ENCODE measurements at regions not wholly inside any gene's neighbourhood (a gene's known extent, or its start where the extent isn't known, plus 50 kb on each side); places are given as distances from the start of the nearest gene placed in this dataset.
"Not testable (repeated sequence)": the region's sequence is repeated elsewhere in the genome, so short reads cannot be mapped to it uniquely, and the experiment has no call there.

GRCh38 chr11:33474866-33475265 lies 217.7 kb downstream of the HIPK3 start:
- no peak for DNase-seq (ENCODE audit: low read depth in 1 of 2, low spot score in 1 of 2)

GRCh38 chr11:33471541-33471940 lies 214.4 kb downstream of the HIPK3 start:
- DNase-seq (ENCODE audit: low read depth in 1 of 2, low spot score in 1 of 2) = no peak

DNA sequence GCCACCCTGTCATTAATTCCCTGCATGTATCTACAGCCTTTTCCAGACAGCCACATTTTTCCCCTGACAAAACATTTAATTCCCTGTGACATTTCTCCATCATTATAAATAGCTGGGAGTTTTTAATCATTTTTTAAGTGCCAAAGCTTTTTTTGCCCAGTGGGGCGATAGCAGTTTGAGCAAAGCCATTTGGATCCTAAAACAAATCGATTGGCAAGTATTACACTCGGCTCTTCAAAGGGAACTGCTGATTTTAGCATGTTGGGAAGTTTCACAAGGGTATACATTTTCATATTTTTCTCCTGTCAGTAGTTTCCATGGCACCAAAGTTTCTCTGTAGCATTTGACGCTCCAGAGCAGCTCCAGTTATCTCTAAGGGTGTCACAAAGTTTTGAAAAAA lies 210.8 kb downstream of the HIPK3 start:
- DNase-seq (ENCODE audit: low read depth in 1 of 2, low spot score in 1 of 2) = no peak

GRCh38 chr11:33463059-33463458 lies 205.9 kb downstream of the HIPK3 start:
- DNase-seq (ENCODE audit: low read depth in 1 of 2, low spot score in 1 of 2) = no peak

DNA sequence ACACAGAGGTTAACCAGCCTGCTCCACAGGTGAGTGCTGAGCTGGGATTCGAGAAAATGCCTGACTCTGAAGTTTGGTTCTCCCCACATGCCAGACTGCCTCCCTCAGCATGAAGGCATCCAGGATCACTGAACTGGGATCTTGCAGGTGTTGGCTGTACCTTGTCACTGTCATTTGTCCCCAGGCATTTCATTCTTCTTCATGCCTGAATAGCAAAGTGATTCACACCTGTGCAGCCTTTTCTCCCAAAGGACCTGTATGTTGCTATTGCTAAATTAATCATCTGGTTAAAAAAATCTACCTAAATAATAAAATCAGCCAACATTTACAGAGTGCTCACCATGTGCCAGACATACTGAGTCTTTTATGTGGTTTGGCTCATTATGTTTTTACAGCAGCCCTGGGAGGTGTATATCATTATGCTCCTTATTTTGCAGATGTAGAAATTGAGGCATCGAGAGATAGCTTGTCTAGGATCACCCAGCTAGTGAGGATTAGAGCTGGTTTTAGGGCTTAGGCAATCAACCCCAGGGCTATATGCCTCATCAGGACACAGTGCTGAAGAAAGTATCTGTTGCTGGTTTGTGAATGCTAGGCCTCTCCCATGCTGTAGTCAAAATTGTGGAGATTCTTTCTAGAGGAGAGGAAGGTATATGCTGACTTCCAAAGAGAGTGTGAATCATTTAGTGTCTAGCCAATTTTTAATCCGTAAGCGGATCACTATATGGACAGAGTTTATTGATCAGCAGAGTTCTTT lies 204.4 kb downstream of the HIPK3 start:
- no peak for DNase-seq (ENCODE audit: low read depth in 1 of 2, low spot score in 1 of 2)

DNA sequence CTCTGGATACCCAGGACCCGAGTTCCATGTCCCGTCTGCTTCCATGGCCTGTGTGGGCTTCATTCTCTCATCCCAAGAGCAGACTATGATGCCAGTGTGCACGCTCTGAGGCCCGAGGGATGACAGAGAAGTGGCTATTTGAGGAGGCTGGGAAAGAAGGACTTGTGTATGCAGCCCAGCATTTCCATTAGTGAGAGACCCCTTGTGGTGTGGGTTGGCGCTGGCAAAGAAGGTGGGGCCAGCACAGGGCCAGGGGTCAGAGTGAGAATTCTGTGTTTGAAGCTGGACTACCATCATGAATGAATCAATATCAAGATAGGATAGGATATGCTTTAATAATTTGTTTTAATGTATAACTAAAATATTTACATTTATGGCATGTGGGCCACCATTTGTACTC lies 200.8 kb downstream of the HIPK3 start:
- DNase-seq (ENCODE audit: low read depth in 1 of 2, low spot score in 1 of 2) = no peak

GRCh38 chr11:33455867-33456463 lies 198.8 kb downstream of the HIPK3 start:
- DNase-seq (ENCODE audit: low read depth in 1 of 2, low spot score in 1 of 2) = no peak

GRCh38 chr11:33454264-33454663 lies 197.1 kb downstream of the HIPK3 start:
- DNase-seq (ENCODE audit: low read depth in 1 of 2, low spot score in 1 of 2) = no peak

- DNase-seq (ENCODE audit: low read depth in 1 of 2, low spot score in 1 of 2) = no peak
These were observed 195.8 kb downstream of the HIPK3 start for GRCh38 chr11:33452836-33453624.

DNA sequence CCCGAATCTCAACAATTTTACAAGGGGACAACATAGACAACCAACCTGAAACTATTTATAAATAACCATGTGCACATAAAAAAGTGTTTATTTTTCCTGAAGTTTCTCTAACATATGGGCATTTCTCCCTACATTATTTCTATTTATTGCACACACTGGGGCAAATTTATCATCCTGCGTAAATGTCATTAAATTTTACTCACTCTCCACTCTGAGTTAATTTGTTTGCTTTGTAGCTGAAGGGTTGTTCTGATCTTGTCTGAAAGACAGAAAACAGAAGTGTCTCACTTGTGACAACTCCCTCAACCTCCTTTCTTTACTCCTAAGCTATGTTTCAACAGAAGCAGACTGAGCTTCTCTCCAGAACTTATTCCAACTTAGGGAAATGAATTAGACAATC lies 194.2 kb downstream of the HIPK3 start:
- DNase-seq (ENCODE audit: low read depth in 1 of 2, low spot score in 1 of 2) = no peak

DNA sequence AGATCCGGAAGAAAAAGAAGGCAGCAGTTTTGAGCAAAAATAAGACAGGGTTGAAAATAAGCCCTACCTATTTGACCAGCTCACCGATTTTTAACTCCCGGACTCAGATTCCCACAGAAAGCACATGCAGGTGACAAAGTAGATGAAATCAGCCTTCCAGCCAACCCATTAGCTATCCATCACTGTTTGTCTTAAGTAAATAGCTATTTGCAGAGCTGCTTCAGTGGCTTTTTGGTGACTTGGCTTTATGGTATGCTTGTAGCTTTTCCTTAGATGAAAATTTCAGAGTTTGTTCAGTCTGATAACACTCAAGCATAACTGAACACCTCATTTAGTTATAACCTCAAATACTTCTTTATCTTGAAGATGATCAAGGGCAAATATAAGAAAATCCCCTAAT lies 192.6 kb downstream of the HIPK3 start:
- DNase-seq (ENCODE audit: low read depth in 1 of 2, low spot score in 1 of 2) = no peak

GRCh38 chr11:33448461-33449130 lies 191.4 kb downstream of the HIPK3 start:
- DNase-seq (ENCODE audit: low read depth in 1 of 2, low spot score in 1 of 2) = no peak

DNA sequence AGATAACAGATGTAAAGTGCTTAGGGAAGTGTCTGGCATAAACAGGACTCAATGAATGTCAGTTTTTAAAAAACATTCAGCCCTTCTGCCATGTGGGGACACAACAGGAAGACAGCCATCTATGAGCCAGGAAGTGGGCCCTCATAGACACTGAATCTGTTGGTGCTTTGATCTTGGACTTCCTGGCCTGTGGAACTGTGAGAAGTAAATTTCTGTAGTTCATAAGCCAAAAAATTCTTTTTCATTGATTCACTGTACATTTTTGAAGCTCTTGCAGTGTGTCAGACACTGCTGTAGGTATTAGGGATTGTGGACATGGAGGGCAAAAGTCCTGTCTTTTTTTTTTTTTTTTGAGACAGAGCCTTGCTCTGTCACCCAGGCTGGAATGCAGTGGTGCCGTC lies 188.6 kb downstream of the HIPK3 start:
- no peak for DNase-seq (ENCODE audit: low read depth in 1 of 2, low spot score in 1 of 2)

- no peak for DNase-seq (ENCODE audit: low read depth in 1 of 2, low spot score in 1 of 2)
These were observed 187.8 kb downstream of the HIPK3 start for GRCh38 chr11:33444835-33445594.

DNA sequence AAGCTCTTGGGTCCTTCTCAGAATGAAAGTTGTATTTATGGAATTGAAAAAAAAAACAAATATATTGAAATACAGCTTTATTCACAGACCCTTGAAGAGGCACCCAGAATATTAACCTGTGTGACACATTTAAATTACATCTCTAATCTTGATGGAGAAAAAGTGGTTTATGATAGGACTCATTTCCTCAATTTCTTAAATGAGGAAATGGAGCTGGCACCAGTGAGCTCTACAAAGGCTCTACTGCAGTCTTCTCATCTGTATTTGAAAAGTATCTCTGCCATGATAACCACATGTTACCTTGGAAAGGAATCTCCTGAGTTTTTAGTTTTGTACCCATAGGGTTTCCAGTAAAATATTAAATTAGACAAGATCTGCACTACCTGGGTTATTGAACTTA lies 186.5 kb downstream of the HIPK3 start:
- no peak for DNase-seq (ENCODE audit: low read depth in 1 of 2, low spot score in 1 of 2)

DNA sequence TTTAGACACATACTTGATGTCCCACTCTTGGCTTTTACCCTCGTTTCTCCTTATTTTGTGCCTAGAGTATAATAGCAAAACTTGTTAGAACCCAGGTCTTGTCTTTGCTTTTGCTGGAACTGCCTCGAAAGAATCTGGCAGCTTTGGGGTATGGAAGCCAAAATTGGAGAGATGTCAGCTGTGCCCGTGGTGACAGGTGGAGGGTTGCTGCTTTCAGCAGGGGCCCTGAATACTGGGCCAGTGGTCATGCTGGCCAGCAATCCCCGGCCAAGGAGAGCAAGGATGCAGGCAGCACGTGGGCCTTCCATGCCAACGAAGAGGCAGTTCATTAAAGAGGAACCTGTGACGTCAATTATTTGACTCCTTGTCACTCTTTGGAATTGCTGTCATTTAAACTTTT lies 181.1 kb downstream of the HIPK3 start:
- DNase-seq (ENCODE audit: low read depth in 1 of 2, low spot score in 1 of 2) = no peak

GRCh38 chr11:33437529-33437928 lies 180.3 kb downstream of the HIPK3 start:
- DNase-seq (ENCODE audit: low read depth in 1 of 2, low spot score in 1 of 2) = no peak

- DNase-seq (ENCODE audit: low read depth in 1 of 2, low spot score in 1 of 2) = no peak
These were observed 178.0 kb downstream of the HIPK3 start for GRCh38 chr11:33435216-33435615.

DNA sequence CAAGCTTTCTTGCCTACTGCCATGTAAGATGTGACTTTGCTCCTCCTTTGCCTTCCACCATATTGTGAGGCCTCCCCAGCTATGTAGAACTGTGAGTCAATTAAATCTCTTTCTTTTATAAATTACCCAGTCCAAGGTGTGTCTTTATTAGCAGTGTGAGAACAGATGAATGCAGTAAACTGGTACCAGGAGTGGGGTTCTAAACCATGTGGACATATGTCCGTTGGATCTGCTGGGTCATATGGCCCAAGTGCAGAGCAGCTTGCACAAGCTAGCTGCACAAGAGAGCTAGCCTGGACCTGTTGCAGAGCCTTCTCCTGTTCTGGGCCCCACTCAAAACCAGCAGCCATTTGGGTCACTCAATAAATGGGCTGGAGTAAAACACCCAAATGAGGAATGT lies 177.1 kb downstream of the HIPK3 start:
- DNase-seq (ENCODE audit: low read depth in 1 of 2, low spot score in 1 of 2) = no peak

- not testable (repeated sequence) for DNase-seq (ENCODE audit: low read depth in 1 of 2, low spot score in 1 of 2)
These were observed 171.3 kb downstream of the HIPK3 start for GRCh38 chr11:33428435-33428834.

DNA sequence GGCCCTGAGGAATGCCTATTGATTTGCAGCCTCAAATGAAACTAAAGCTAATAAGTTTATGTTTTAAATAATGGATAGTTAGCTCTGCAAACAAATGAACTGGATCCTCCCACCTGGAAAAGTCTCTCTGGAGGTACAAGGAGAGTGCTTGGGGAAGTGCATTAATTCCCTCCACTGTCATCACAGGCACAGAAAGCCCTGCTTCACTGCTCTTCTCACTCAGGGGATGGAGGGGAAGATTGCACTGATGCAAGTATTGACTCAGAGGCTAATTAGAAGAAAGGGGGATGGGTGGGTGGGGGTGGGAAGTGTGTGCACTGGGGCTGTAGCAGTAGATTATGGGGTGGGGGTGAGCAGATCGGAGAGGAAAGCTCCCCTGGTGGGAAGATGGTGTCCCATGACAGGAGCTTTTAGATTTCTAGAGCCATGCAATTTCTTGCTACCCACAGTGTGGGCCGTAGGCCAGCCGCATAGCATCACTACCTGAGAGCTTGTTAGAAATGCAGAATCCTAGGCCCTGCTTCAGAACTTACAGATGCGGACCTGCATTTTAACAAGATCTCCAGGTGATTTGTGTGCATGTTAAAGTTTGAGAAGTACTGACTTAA lies 163.9 kb downstream of the HIPK3 start:
- no peak for DNase-seq (ENCODE audit: low read depth in 1 of 2, low spot score in 1 of 2)
